HG03571 (cell line): ENCODE measurements at regions not wholly inside any gene's neighbourhood (a gene's known extent, or its start where the extent isn't known, plus 50 kb on each side); places are given as distances from the start of the nearest gene placed in this dataset.
A peak's percentile ranks its signal among the peaks of the same experiment; 100 is the strongest.
"Not testable (repeated sequence)": the region's sequence is repeated elsewhere in the genome, so short reads cannot be mapped to it uniquely, and the experiment has no call there.

Experiments
- ATAC-seq: cut with Tn5 transposase; IDR thresholded peaks from one replicate; pipeline ENCODE4 v1.9.1; 2021; ENCODE audit not compliant: unreplicated experiment

GRCh38 chr3:26763723-26764122 lies 141.2 kb downstream of the LRRC3B start:
- ATAC-seq, result no peak

- ATAC-seq, result no peak
These were observed 143.5 kb downstream of the LRRC3B start for GRCh38 chr3:26766031-26766430.

- no peak for ATAC-seq
These were observed 145.6 kb downstream of the LRRC3B start for GRCh38 chr3:26768068-26768651.

- no peak for ATAC-seq
These were observed 177.2 kb downstream of the LRRC3B start for GRCh38 chr3:26799679-26800317.

GRCh38 chr3:26807272-26807671 lies 184.7 kb downstream of the LRRC3B start:
- no peak for ATAC-seq

- no peak for ATAC-seq
These were observed 202.9 kb downstream of the LRRC3B start for GRCh38 chr3:26825454-26825853.

- no peak for ATAC-seq
These were observed 204.6 kb downstream of the LRRC3B start for GRCh38 chr3:26827169-26827568.

- ATAC-seq, result no peak
These were observed 215.5 kb downstream of the LRRC3B start for GRCh38 chr3:26838026-26838425.

- no peak for ATAC-seq
These were observed 216.4 kb downstream of the LRRC3B start for GRCh38 chr3:26839001-26839400.

GRCh38 chr3:26840272-26840870 lies 217.8 kb downstream of the LRRC3B start:
- ATAC-seq, result no peak

- ATAC-seq, result no peak
These were observed 222.6 kb downstream of the LRRC3B start for GRCh38 chr3:26845194-26845593.

GRCh38 chr3:26847680-26848079 lies 225.1 kb downstream of the LRRC3B start:
- no peak for ATAC-seq

GRCh38 chr3:26894443-26894842 lies 271.9 kb downstream of the LRRC3B start:
- no peak for ATAC-seq

GRCh38 chr3:26915208-26915607 lies 292.6 kb downstream of the LRRC3B start:
- ATAC-seq, result no peak

- no peak for ATAC-seq
These were observed 298.3 kb downstream of the LRRC3B start for GRCh38 chr3:26920646-26921478.

- no peak for ATAC-seq
These were observed 309.3 kb downstream of the LRRC3B start for GRCh38 chr3:26931896-26932295.

GRCh38 chr3:26932752-26933151 lies 310.2 kb downstream of the LRRC3B start:
- ATAC-seq, result no peak

- not testable (repeated sequence) for ATAC-seq
These were observed 322.9 kb downstream of the LRRC3B start for GRCh38 chr3:26945480-26945879.

- ATAC-seq, result no peak
These were observed 337.8 kb downstream of the LRRC3B start for GRCh38 chr3:26960382-26960781.

- peak; percentile 89 for ATAC-seq
These were observed 340.2 kb downstream of the LRRC3B start for GRCh38 chr3:26962492-26963360.

- ATAC-seq, result no peak
These were observed 340.8 kb downstream of the LRRC3B start for GRCh38 chr3:26963361-26963743.
